ENCODE measurements at regions not wholly inside any gene's neighbourhood (a gene's known extent, or its start where the extent isn't known, plus 50 kb on each side); places are given as distances from the start of the nearest gene placed in this dataset.

DNA sequence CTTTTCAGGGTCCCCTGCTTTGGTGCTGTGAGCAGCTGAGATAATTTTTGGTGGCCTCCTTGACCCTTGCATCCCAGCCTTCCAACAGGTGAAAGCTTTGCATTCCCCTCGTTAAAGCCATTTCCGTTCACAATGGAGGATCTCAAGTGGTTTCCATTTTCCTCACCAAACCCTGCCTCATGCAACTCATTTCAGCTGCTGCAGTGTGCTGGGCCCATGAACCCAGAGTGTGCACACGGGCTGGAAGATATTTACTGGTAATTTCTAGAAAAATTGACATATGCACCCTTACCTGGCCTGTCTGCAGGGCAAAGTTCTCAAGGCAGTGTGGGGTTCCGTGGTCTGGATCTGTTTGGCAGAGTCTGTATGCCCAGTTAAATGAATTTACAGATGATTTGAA lies 246.8 kb upstream of the HS6ST1 start:
- no peak overlapping the region for H2AFZ ChIP-seq (ENCODE audit: low read length)
- H3K9me3 ChIP-seq (ENCODE audit: low read length), result no peaks in the 10 kb centered on the region
- H3K27me3 ChIP-seq (ENCODE audit: control insufficient read depth in 1 of 2, insufficient read depth in 2 of 2, low read length in 2 of 2), result peaks cover 0 to 9% of the 10 kb centered on the region in 2 experiments; a peak in 3 of 5 replicates
- CTCF ChIA-PET (ENCODE audit: low intra/inter-chr PET ratio, low total read pairs), result no interaction called here
- DNase-seq (ENCODE audit: low spot score) (no peak), ATAC-seq (no peak), FAIRE-seq (no peak)
- H3K79me2 ChIP-seq (ENCODE audit: insufficient read depth, low read length), result no peaks in the 10 kb centered on the region
- in situ Hi-C loops (cut with HindIII; ENCODE audit: extremely low pct_ligation_motif_present, low pct_unique_long_range_greater_than_20kb) (no loop called here), intact Hi-C loops (cut with micrococcal nuclease; ENCODE audit: unreplicated experiment) (no loop called here)
- POLR2A ChIA-PET, result no interaction called here
- BruUV-seq (replicated peaks), result no TSS peak
- H3K4me3 ChIP-seq (replicated peaks in 1 of 3; ENCODE audit: insufficient read depth in 1 of 3, low read depth in 2 of 3, low read length in 3 of 3), result no peak overlapping the region
- WGBS (ENCODE audit: low lambda C conversion rate), result 26% methylated on average over 4 of the region's 4 CpGs
- no peaks in the 10 kb centered on the region for H3K4me1 ChIP-seq (ENCODE audit: insufficient read depth, low read length)
- no peak overlapping the region for H3K4me2 ChIP-seq (ENCODE audit: low read depth, low read length)
- TF ChIP-seq TOPORS (CRISPR knock-in tag; IDR thresholded peaks at IDR 0.05), result no peak
- TF ChIP-seq, protein P1, sequence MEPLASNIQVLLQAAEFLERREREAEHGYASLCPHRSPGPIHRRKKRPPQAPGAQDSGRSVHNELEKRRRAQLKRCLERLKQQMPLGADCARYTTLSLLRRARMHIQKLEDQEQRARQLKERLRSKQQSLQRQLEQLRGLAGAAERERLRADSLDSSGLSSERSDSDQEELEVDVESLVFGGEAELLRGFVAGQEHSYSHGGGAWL (CRISPR knock-in tag; IDR thresholded peaks at IDR 0.05), result no peak
- TF ChIP-seq, protein P2, sequence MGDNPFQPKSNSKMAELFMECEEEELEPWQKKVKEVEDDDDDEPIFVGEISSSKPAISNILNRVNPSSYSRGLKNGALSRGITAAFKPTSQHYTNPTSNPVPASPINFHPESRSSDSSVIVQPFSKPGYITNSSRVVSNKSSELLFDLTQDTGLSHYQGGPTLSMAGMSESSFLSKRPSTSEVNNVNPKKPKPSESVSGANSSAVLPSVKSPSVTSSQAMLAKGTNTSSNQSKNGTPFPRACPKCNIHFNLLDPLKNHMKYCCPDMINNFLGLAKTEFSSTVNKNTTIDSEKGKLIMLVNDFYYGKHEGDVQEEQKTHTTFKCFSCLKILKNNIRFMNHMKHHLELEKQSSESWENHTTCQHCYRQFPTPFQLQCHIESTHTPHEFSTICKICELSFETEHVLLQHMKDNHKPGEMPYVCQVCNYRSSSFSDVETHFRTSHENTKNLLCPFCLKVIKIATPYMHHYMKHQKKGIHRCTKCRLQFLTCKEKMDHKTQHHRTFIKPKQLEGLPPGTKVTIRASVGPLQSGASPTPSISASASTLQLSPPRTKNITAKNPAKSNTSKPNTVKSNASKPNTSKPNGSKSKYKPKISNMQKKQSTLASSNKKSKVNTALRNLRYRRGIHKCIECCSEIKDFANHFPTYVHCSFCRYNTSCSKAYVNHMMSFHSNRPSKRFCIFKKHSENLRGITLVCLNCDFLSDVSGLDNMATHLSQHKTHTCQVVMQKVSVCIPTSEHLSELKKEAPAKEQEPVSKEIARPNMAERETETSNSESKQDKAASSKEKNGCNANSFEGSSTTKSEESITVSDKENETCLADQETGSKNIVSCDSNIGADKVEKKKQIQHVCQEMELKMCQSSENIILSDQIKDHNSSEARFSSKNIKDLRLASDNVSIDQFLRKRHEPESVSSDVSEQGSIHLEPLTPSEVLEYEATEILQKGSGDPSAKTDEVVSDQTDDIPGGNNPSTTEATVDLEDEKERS (CRISPR knock-in tag; IDR thresholded peaks at IDR 0.05), result no peak
- no peak for TF ChIP-seq FLYWCH1 (CRISPR knock-in tag; IDR thresholded peaks at IDR 0.05)
- no peak for TF ChIP-seq CEBPB (IDR thresholded peaks at IDR 0.05; ENCODE audit: borderline replicate concordance, low read depth, low read length)
- no peak for TF ChIP-seq ZNF121 (CRISPR knock-in tag; IDR thresholded peaks at IDR 0.05)
- TF ChIP-seq ZNF766 (CRISPR knock-in tag; IDR thresholded peaks at IDR 0.05; ENCODE audit: borderline replicate concordance), result no peak
- no peak for TF ChIP-seq EEA1 (CRISPR knock-in tag; IDR thresholded peaks at IDR 0.05; ENCODE audit: borderline replicate concordance)
- TF ChIP-seq ZNF614 (CRISPR knock-in tag; IDR thresholded peaks at IDR 0.05; ENCODE audit: borderline replicate concordance), result no peak
- TF ChIP-seq, protein P3, sequence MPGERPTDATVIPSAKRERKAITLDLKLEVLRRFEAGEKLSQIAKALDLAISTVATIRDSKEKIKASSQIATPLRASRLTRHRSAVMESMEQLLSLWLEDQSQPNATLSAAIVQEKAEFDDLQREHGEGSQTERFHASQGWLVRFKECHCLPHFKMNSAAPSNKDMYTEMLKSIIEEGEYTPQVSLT (CRISPR knock-in tag; IDR thresholded peaks at IDR 0.05; ENCODE audit: borderline replicate concordance, low read depth), result no peak
- TF ChIP-seq ZNF775 (CRISPR knock-in tag; IDR thresholded peaks at IDR 0.05; ENCODE audit: borderline replicate concordance), result no peak
- TF ChIP-seq FOXO1 (CRISPR knock-in tag; IDR thresholded peaks at IDR 0.05), result no peak
- TF ChIP-seq, protein P4, sequence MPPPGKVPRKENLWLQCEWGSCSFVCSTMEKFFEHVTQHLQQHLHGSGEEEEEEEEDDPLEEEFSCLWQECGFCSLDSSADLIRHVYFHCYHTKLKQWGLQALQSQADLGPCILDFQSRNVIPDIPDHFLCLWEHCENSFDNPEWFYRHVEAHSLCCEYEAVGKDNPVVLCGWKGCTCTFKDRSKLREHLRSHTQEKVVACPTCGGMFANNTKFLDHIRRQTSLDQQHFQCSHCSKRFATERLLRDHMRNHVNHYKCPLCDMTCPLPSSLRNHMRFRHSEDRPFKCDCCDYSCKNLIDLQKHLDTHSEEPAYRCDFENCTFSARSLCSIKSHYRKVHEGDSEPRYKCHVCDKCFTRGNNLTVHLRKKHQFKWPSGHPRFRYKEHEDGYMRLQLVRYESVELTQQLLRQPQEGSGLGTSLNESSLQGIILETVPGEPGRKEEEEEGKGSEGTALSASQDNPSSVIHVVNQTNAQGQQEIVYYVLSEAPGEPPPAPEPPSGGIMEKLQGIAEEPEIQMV (CRISPR knock-in tag; IDR thresholded peaks at IDR 0.05; ENCODE audit: low read depth), result no peak
- no peak for TF ChIP-seq HNF4A (CRISPR knock-in tag; IDR thresholded peaks at IDR 0.05)
- no peak for TF ChIP-seq RAD21 (CRISPR knock-in tag; IDR thresholded peaks at IDR 0.05)
- no peak for TF ChIP-seq TCF7L2 (IDR thresholded peaks at IDR 0.05; ENCODE audit: low read depth, low read length)
- no peak for TF ChIP-seq ZNF350 (CRISPR knock-in tag; IDR thresholded peaks at IDR 0.05; ENCODE audit: borderline replicate concordance, low read depth)
- no peak for TF ChIP-seq RARA (CRISPR knock-in tag; IDR thresholded peaks at IDR 0.05)
- no peak for TF ChIP-seq ZNF556 (CRISPR knock-in tag; IDR thresholded peaks at IDR 0.05; ENCODE audit: borderline replicate concordance)
- no peaks in the 10 kb centered on the region for H3K36me3 ChIP-seq (replicated peaks in 1 of 2; ENCODE audit: control insufficient read depth in 1 of 2, insufficient read depth in 2 of 2, low read length in 2 of 2)
- H4K20me1 ChIP-seq (ENCODE audit: insufficient read depth, low read length), result no peaks in the 10 kb centered on the region
- no peak overlapping the region for H3K9ac ChIP-seq (ENCODE audit: insufficient read depth, low read depth, low read length)
- no peak overlapping the region for H3K27ac ChIP-seq (ENCODE audit: extremely low read length, insufficient read depth, low read length)
